HPDE6-E6E7 (cell line): ENCODE measurements at regions not wholly inside any gene's neighbourhood (a gene's known extent, or its start where the extent isn't known, plus 50 kb on each side); places are given as distances from the start of the nearest gene placed in this dataset.

Experiments
- DNase-seq: peaks from one replicate; pipeline ENCODE4 v3.0.0; 2011; ENCODE audit warnings: missing footprints; ENCODE audit errors: extremely low spot score

- no peak for DNase-seq
These were observed 299.5 kb downstream of the BUD13 start for GRCh38 chr11:116473206-116473769.

- no peak for DNase-seq
These were observed 300.1 kb downstream of the BUD13 start for GRCh38 chr11:116472651-116473050.

GRCh38 chr11:116471608-116472256 lies 301.1 kb downstream of the BUD13 start:
- no peak for DNase-seq

DNA sequence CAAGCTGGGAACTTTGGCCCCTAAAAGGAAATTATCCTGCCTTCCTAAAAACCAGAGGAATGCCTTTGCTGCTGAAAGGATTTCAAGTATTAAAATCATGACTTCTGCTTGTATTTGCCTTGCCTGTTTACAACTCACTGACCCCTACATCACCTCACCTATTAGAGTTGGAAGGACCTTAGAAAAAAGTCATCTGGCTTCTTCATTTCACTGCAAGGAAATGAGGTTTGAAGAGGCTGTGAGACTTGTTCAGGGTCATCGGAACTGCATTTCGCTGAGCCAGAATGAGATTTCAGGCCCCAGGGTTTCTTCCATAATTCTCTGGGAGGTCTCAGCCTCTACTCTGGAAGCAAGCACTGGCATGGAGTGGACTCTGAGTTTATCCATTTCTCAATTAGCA lies 304.1 kb downstream of the BUD13 start:
- DNase-seq, result no peak

GRCh38 chr11:116467823-116468222 lies 305.0 kb downstream of the BUD13 start:
- no peak for DNase-seq

DNA sequence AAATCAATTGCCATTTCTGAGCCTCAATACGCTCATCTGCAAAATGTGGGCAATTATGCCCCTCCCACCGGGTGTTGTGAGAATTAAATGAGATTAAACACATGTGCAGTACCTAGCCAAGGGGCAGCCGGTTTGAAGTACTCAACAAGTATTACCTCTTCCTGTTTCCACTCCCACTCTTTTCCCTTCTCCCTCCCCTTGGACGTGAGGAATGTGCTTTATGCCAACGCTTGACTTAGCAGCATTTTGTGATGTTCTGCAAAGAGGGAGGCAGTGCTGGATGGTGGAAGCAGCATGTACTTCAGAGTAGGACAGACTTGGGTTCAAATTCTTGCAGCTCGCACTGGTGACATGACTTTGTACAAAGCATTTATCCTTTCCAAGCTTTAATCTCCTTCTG lies 306.0 kb downstream of the BUD13 start:
- DNase-seq, result no peak

DNA sequence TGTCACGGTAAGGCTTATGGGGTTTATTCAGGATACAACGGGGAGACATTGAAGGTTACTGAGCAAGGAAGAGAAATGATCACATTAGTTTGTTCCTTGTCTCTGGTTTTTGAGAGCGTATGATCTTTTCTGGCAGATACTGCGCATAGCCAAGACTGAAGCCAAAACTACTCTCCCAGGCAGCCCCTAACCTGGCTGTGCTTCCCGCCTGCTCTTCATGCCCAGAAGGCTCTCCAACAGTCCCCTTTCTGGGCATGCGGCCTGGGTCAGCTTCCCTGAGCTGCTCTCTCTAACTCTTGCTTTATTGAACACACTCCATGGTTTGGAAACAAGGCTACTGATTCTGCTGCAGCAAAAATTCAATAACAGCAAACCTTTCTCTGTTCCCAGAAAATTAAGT lies 306.6 kb downstream of the BUD13 start:
- no peak for DNase-seq

GRCh38 chr11:116465056-116465455 lies 307.7 kb downstream of the BUD13 start:
- DNase-seq, result no peak

DNA sequence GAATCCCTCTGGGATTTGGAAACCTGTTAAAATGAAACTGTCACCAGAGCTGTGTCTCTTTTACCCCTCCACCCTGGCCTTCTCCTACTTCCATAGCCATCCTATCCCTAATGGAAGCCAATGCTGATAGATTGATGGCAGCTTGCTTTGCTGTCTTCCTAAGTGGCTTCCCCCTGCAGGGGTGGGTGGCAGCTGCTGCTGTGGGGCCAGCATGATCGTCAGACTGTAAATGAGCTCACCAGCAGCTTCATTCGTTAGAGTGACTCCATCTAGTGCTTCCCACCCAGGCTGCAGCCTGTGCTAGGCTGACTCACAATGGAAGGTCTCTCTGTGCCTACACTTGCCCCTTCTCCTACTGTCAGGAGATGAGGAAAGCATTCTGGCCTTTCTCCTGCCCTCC lies 311.0 kb downstream of the BUD13 start:
- DNase-seq, result no peak

DNA sequence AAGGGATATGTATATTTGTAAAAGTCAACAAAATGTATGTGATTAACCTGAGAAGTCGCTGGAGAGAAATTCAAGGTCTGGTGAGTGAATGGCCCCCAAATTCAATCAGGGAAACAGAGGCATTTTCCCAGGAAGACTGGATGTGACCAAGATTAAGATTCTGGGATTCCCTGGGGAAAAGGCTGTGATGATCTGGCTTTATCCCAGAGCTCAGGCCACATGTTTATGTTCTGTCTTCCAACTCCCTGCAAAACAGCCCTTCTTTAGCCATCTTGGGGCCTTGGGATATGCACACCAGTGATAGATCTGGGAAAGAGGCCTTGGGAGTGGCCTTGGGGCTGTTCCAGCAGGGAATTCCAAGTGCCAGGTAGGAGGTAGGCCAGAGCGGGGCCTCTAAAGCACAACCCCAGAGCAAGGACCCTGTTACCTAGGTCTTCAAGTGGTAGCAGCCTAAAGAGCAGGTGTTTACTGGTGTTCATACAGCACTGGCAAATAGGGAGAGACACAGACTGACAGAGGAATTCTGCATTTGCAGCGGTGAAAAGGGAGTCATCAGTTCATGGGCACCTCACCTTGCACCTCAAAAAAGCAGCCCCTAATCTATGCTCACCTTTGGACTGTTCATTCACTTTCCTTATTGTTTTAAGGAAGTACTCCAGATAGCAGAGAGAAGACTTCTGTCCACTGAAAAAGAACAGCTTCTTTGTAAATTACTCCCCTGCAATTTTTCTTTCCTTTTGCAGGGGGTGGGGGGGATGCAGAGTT lies 312.4 kb downstream of the BUD13 start:
- no peak for DNase-seq

GRCh38 chr11:116459185-116460045 lies 313.4 kb downstream of the BUD13 start:
- no peak for DNase-seq

DNA sequence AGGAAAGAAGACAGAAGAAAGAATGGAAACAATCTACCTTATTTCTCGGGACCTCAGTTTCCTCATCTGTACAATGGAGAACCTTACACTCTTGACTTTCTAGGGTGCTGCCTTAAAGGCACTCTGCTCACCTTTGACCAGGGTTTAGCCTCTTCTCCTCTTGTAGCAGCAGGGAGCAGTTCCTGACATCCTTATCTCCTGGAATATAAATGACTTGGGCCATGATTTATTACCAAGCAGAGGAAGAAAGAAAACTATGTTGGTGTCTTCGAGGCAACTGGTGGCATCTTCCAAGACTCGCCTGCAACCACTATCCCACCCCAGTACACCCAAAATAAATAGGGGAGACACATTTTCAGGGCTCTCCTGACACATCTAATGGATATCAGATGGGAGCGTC lies 314.2 kb downstream of the BUD13 start:
- no peak for DNase-seq

GRCh38 chr11:116457336-116458007 lies 315.3 kb downstream of the BUD13 start:
- DNase-seq, result no peak

DNA sequence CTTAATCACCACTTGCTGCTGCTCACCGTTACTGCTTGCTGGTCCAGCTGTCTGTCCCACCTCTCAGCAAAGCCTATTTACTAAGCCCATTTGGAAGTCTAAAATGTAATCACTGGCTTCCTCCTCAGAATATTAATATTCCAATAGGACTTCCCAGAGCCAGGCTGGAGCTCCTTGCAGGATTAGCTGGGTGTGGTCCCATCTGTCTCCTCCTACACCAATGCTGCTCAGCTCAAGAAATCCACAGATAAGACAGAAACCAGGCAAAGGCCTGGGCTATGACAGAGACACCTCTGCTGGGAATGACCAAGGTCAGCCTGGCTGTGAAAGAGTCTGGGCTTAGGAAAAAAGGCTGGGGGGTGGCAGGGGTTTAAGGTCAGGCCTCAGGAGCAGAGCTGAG lies 317.8 kb downstream of the BUD13 start:
- DNase-seq, result no peak

GRCh38 chr11:116454020-116454645 lies 318.7 kb downstream of the BUD13 start:
- no peak for DNase-seq

DNA sequence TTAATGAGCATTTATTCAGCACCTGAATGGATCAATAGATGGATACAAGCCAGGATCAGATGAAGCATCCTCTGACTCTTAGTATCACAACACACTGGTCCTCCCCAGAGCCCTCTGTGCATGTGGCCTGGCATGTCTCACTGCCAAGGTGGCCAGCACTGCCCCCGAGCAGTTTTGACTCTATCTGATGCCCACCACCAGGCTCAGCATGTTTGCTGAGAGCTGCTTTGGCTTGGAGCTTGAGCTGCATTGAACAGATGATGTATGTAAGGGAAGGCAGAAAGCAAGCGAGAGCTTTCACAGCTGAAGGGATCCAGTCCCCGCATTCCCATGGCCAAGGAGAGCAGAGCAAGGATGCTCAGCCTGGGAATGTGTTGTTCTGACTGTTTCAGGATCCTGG lies 320.3 kb downstream of the BUD13 start:
- DNase-seq, result no peak

DNA sequence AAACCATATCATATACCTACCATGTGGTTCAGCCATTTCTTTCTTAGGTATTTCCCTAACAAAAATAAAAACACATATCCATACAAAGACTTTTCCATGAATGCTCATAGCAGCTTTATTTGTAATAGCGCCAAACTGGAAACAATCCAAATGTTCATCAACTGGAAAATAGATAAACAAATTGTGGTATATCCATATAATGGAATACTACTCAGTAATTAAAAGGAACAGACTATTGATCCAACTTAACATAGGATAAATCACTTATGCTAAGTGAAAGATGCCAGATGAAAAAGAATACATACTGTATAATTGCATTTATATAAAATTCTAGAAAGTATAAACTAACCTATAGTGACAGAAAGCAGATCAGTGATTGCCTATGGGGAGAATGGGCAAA lies 323.3 kb downstream of the BUD13 start:
- DNase-seq, result no peak

DNA sequence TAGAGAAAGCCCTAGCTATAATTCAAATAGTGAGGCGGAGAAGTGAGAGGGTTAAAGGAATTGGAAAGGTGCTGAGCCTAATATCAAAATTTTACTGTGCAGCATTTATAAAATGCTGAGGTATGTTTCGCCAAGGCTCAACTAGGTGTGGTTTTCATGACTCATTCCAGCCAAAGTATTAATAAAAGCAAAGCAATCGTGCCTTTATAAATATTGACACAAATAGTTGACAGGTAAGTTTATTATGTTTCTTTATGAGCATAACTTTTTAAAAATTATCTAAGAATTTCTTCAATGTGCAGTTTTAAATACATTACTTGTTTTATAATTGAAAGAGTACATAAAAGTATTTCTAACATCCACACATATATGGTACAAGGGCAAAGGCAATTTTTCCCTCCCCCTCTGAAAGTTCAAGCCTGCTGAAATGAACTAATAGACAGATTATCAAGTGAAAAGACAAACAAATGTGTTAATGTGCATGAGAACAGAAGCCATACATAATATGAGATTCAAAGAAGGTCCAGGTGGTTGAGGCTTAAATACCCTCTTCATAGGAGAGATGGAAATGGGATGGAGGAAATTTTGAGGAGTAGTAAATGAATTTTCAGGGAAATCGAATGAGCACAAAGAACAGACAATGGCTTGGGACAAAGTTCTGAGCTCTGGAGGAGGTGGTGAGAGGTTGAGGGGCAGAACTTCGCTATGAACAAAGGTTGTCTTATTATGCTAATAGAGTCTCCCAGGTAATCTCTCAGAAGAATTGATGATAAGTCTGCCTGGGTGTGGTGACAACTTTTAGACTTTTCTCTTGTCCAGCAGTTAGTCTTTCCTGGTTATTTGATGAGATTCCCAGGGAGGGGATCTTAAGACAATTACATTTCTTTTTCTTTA lies 326.5 kb downstream of the BUD13 start:
- no peak for DNase-seq

GRCh38 chr11:116445108-116446047 lies 327.4 kb downstream of the BUD13 start:
- no peak for DNase-seq
